K562 (cell line): ENCODE measurements at regions not wholly inside any gene's neighbourhood (a gene's known extent, or its start where the extent isn't known, plus 50 kb on each side); places are given as distances from the start of the nearest gene placed in this dataset.

Experiments used
- FOXM1 ChIP-seq, 2 experiments: fragments of 450-650 bp in 1 of 2; sonication (generic) in 1 of 2; formaldehyde crosslinking in 1 of 2; IDR thresholded peaks; 2 replicates each; pipeline versions ENCODE4 v1.6.1 to v1.9.0; 2017 to 2022; ENCODE audit warnings: low read depth in 2 of 2, mild to moderate bottlenecking in 2 of 2, missing genetic modification reagents in 1 of 2, moderate library complexity in 1 of 2
- FOXP1 ChIP-seq: sonication (generic); formaldehyde crosslinking; IDR thresholded peaks from 2 replicates; pipeline ENCODE4 v1.8.0; 2022; ENCODE audit warnings: mild to moderate bottlenecking, missing genetic modification reagents
- GTF2A2 ChIP-seq: IDR thresholded peaks from 2 replicates; pipeline ENCODE4 v1.6.1; 2016; ENCODE audit warnings: mild to moderate bottlenecking, missing genetic modification characterization, missing compliant biosample characterization
- MXI1 ChIP-seq: IDR thresholded peaks from 2 replicates; pipeline ENCODE4 v1.6.1; 2011; ENCODE audit warnings: low read depth, mild to moderate bottlenecking, improper control_type of control experiment, low read length
- STAT6 ChIP-seq: sonication (generic); formaldehyde crosslinking; IDR thresholded peaks from 2 replicates; pipeline ENCODE4 v1.8.1; 2023; ENCODE audit warnings: mild to moderate bottlenecking, missing genetic modification reagents

- no peak for TF ChIP-seq FOXP1 (CRISPR knock-in tag)
- no peak for TF ChIP-seq STAT6 (CRISPR knock-in tag)
- no peak for TF ChIP-seq FOXM1 (IDR thresholded peaks at IDR 0.05; ENCODE audit: low read depth)
- no peak for TF ChIP-seq FOXM1 (CRISPR knock-in tag; IDR thresholded peaks at IDR 0.05; ENCODE audit: low read depth)
- no peak for TF ChIP-seq MXI1
- no peak for TF ChIP-seq GTF2A2 (tag)
Observed at GRCh38 chr5:118301696-118302095, 686.7 kb downstream of the DTWD2 start.
